Adrenal gland (tissue), 9 donors: ENCODE measurements at regions not wholly inside any gene's neighbourhood (a gene's known extent, or its start where the extent isn't known, plus 50 kb on each side); places are given as distances from the start of the nearest gene placed in this dataset.

Experiments
- DNase-seq, 7 donors: peaks; one replicate each; pipeline ENCODE4 v3.0.0-alpha.2; 2019 to 2020
- H3K27ac ChIP-seq, 5 donors: fragments of 200-600 bp; sonication (generic) in 4 of 5; 1 replicate in 3 of 5; 2 replicates in 2 of 5; pipeline versions ENCODE4 v1.5.1 to v1.8.0; 2016 to 2020; ENCODE audit warnings: mild to moderate bottlenecking in 1 of 5
- H3K27me3 ChIP-seq: fragments of 200-600 bp; 2 replicates; pipeline ENCODE4 v1.8.0; 2021
- H3K36me3 ChIP-seq, 2 donors: fragments of 200-600 bp; replicated peaks in 1 of 2; 1 replicate in 1 of 2; 2 replicates in 1 of 2; pipeline versions ENCODE4 v1.5.1 to v1.8.0; 2018 to 2022
- H3K4me1 ChIP-seq, 2 donors: fragments of 200-600 bp; replicated peaks in 1 of 2; 1 replicate in 1 of 2; 2 replicates in 1 of 2; pipeline versions ENCODE4 v1.5.1 to v1.8.0; 2018 to 2021
- H3K4me3 ChIP-seq, 4 donors: fragments of 200-600 bp; sonication (generic) in 3 of 4; one replicate each; pipeline ENCODE4 v1.5.1; 2016 to 2018
- H3K9me3 ChIP-seq, 3 donors: fragments of 200-600 bp; sonication (generic) in 1 of 3; replicated peaks in 1 of 3; 1 replicate in 2 of 3; 2 replicates in 1 of 3; pipeline versions ENCODE4 v1.5.1 to v1.8.0; 2016 to 2021
- CTCF ChIP-seq, 6 experiments: fragments of 450-650 bp in 4 of 6; fragments of 200-600 bp in 2 of 6; sonication (generic) in 1 of 6; IDR thresholded peaks; 1 replicate in 5 of 6; 2 replicates in 1 of 6; pipeline versions ENCODE4 v1.5.1 to v1.8.0; 2016 to 2021; ENCODE audit warnings: antibody characterized with exemption in 6 of 6, mild to moderate bottlenecking in 2 of 6, moderate library complexity in 1 of 6
- POLR2A ChIP-seq, 2 donors: fragments of 450-650 bp; IDR thresholded peaks; one replicate each; pipeline ENCODE4 v1.6.1; 2017; ENCODE audit warnings: antibody characterized with exemption in 2 of 2, mild to moderate bottlenecking in 2 of 2, moderate library complexity in 1 of 2
- WGBS, 4 donors: extraction: QIAGEN DNeasy Blood & Tissue Kit in 2 of 4; methylation state at CpG; one replicate each; pipeline versions ENCODE4 v1.1.5 to v1.1.7; 2013 to 2017; 5-methylcytosine and 5-hydroxymethylcytosine counted together
- intact Hi-C, 2 donors: fragments of 100-400 bp; cut with DNase I; formaldehyde crosslinking; loops; one replicate each; pipeline versions ENCODE4 v1.14.1 to v1.15.0; 2022 to 2023
- donor health status: healthy with polysubstance abuse.
- donor health status: Bipolar disorder and iron deficiency.
- donor health status: DM: yes; HTN: yes; CAD: no.
- donor health status: DM: no; HTN: no; CAD: no.
- donor health status: DM: no; HTN: no; CAD: no.

GRCh38 chr5:39525271-39525670 lies 100.5 kb upstream of the DAB2 start:
- Histone ChIP-seq H3K27me3 (no peaks in the 10 kb centered on the region), H3K27ac (peak overlapping the region in 4 of 5 donors; percentile 48 to 80 (median 68)), H3K9me3 (no peaks in the 10 kb centered on the region), H3K36me3 (no peaks in the 10 kb centered on the region), H3K4me1 (peaks cover 2 to 25% of the 10 kb centered on the region in 2 donors), H3K4me3 (no peak overlapping the region)
- intact Hi-C loops = no loop called here
- TF ChIP-seq CTCF (IDR thresholded peaks at IDR 0.05) (no peak), POLR2A (IDR thresholded peaks at IDR 0.05) (no peak)
- DNase-seq = no peak
- WGBS, 4 donors = 87 to 91% (median 88%) methylated on average over 2 of the region's 2 CpGs

GRCh38 chr5:39523821-39524220 lies 99.0 kb upstream of the DAB2 start:
- Histone ChIP-seq H3K9me3 (no peaks in the 10 kb centered on the region), H3K36me3 (no peaks in the 10 kb centered on the region), H3K27me3 (no peaks in the 10 kb centered on the region), H3K4me1 (peaks cover 2 to 39% of the 10 kb centered on the region in 2 donors), H3K4me3 (no peak overlapping the region), H3K27ac (no peak overlapping the region)
- intact Hi-C loops = no loop called here
- WGBS, 4 donors = 93 to 95% (median 93%) methylated on average over 4 of the region's 4 CpGs
- no peak for DNase-seq
- TF ChIP-seq CTCF (IDR thresholded peaks at IDR 0.05) (no peak), POLR2A (IDR thresholded peaks at IDR 0.05) (no peak)

GRCh38 chr5:39521940-39522590 lies 97.3 kb upstream of the DAB2 start:
- WGBS, 4 donors = 84 to 91% (median 86%) methylated on average over 4 of the region's 4 CpGs
- no peak for DNase-seq
- Histone ChIP-seq H3K36me3 (no peaks in the 10 kb centered on the region), H3K4me1 (peaks cover 7 to 44% of the 10 kb centered on the region in 2 donors), H3K27ac (no peak overlapping the region), H3K9me3 (no peaks in the 10 kb centered on the region), H3K27me3 (no peaks in the 10 kb centered on the region), H3K4me3 (no peak overlapping the region)
- intact Hi-C loops = no loop called here
- TF ChIP-seq CTCF (IDR thresholded peaks at IDR 0.05) = no peak
- no peak for TF ChIP-seq POLR2A (IDR thresholded peaks at IDR 0.05)

GRCh38 chr5:39521098-39521860 lies 96.5 kb upstream of the DAB2 start:
- Histone ChIP-seq H3K27ac (no peak overlapping the region), H3K4me1 (peaks cover 7 to 41% of the 10 kb centered on the region in 2 donors), H3K36me3 (no peaks in the 10 kb centered on the region), H3K27me3 (no peaks in the 10 kb centered on the region), H3K9me3 (no peaks in the 10 kb centered on the region), H3K4me3 (no peak overlapping the region)
- intact Hi-C loops = no loop called here
- DNase-seq = no peak
- TF ChIP-seq CTCF (IDR thresholded peaks at IDR 0.05) (no peak), POLR2A (IDR thresholded peaks at IDR 0.05) (no peak)
- 84 to 94% (median 93%) methylated on average over 2 of the region's 2 CpGs for WGBS, 4 donors
